ENCODE measurements at regions not wholly inside any gene's neighbourhood (a gene's known extent, or its start where the extent isn't known, plus 50 kb on each side); places are given as distances from the start of the nearest gene placed in this dataset.

DNA sequence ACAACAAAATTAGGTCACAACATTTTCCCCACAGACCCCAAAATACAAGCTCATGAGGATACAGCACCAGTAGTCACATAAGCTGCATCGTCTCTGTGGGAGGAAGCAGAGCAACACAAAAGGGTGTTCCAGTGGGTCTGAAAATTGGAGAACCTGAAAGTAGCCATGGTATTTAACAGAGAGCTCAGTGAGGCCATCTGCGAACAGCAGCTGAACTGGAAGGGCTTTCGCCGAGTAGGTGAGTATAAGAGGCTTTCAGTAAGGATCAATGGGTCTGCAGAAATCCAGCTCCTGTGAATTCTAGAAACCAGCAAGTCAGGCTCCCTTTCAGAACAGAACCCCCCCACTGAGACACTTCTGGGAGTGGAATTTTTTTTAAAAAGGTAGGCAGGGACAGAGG is 120.0 kb upstream of the RREB1 start:
- TF ChIP-seq TCF12 (IDR thresholded peaks at IDR 0.05; ENCODE audit: low read depth) (no peak), TEAD4 (IDR thresholded peaks at IDR 0.05) (no peak), CREB1 (IDR thresholded peaks at IDR 0.05; ENCODE audit: low read depth) (no peak), YY1 (IDR thresholded peaks at IDR 0.05; ENCODE audit: low read depth) (no peak), RAD21 (IDR thresholded peaks at IDR 0.05; ENCODE audit: low read depth) (no peak), TAF1 (IDR thresholded peaks at IDR 0.05; ENCODE audit: low read depth) (no peak), USF1 (IDR thresholded peaks at IDR 0.05) (no peak)

GRCh38 chr6:6993503-6994237 is 114.1 kb upstream of the RREB1 start:
- TF ChIP-seq TEAD4 (IDR thresholded peaks at IDR 0.05) (no peak), CREB1 (IDR thresholded peaks at IDR 0.05; ENCODE audit: low read depth) (no peak), YY1 (IDR thresholded peaks at IDR 0.05; ENCODE audit: low read depth) (no peak), EP300 (IDR thresholded peaks at IDR 0.05; ENCODE audit: borderline replicate concordance) (no peak), TCF12 (IDR thresholded peaks at IDR 0.05; ENCODE audit: low read depth) (no peak), ZBTB7A (IDR thresholded peaks at IDR 0.05; ENCODE audit: low read depth) (no peak), USF1 (IDR thresholded peaks at IDR 0.05) (no peak)
- TF ChIP-seq, protein P1, sequence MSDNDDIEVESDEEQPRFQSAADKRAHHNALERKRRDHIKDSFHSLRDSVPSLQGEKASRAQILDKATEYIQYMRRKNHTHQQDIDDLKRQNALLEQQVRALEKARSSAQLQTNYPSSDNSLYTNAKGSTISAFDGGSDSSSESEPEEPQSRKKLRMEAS (IDR thresholded peaks at IDR 0.05): no peak
- TF ChIP-seq, protein P2, sequence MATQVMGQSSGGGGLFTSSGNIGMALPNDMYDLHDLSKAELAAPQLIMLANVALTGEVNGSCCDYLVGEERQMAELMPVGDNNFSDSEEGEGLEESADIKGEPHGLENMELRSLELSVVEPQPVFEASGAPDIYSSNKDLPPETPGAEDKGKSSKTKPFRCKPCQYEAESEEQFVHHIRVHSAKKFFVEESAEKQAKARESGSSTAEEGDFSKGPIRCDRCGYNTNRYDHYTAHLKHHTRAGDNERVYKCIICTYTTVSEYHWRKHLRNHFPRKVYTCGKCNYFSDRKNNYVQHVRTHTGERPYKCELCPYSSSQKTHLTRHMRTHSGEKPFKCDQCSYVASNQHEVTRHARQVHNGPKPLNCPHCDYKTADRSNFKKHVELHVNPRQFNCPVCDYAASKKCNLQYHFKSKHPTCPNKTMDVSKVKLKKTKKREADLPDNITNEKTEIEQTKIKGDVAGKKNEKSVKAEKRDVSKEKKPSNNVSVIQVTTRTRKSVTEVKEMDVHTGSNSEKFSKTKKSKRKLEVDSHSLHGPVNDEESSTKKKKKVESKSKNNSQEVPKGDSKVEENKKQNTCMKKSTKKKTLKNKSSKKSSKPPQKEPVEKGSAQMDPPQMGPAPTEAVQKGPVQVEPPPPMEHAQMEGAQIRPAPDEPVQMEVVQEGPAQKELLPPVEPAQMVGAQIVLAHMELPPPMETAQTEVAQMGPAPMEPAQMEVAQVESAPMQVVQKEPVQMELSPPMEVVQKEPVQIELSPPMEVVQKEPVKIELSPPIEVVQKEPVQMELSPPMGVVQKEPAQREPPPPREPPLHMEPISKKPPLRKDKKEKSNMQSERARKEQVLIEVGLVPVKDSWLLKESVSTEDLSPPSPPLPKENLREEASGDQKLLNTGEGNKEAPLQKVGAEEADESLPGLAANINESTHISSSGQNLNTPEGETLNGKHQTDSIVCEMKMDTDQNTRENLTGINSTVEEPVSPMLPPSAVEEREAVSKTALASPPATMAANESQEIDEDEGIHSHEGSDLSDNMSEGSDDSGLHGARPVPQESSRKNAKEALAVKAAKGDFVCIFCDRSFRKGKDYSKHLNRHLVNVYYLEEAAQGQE (IDR thresholded peaks at IDR 0.05; ENCODE audit: low read depth): no peak

- TF ChIP-seq TAF1 (IDR thresholded peaks at IDR 0.05; ENCODE audit: low read depth) (no peak), YY1 (IDR thresholded peaks at IDR 0.05; ENCODE audit: low read depth) (no peak), EGR1 (IDR thresholded peaks at IDR 0.05) (no peak), EP300 (IDR thresholded peaks at IDR 0.05; ENCODE audit: borderline replicate concordance) (no peak), FOXM1 (IDR thresholded peaks at IDR 0.05; ENCODE audit: borderline replicate concordance, low read depth) (no peak), RAD21 (IDR thresholded peaks at IDR 0.05; ENCODE audit: low read depth) (no peak), ZBTB7A (IDR thresholded peaks at IDR 0.05; ENCODE audit: low read depth) (no peak), NFIC (IDR thresholded peaks at IDR 0.05) (no peak), TEAD4 (IDR thresholded peaks at IDR 0.05) (no peak), CREB1 (IDR thresholded peaks at IDR 0.05; ENCODE audit: low read depth) (no peak), TCF12 (IDR thresholded peaks at IDR 0.05; ENCODE audit: low read depth) (no peak), CEBPB (IDR thresholded peaks at IDR 0.05) (no peak), USF1 (IDR thresholded peaks at IDR 0.05) (no peak)
- TF ChIP-seq, protein P1 (IDR thresholded peaks at IDR 0.05): no peak
- TF ChIP-seq, protein P2 (IDR thresholded peaks at IDR 0.05; ENCODE audit: low read depth): no peak
Measured at GRCh38 chr6:6994796-6995195, 113.0 kb upstream of the RREB1 start.

GRCh38 chr6:6995328-6995727 is 112.4 kb upstream of the RREB1 start:
- TF ChIP-seq, protein P1 (IDR thresholded peaks at IDR 0.05): no peak
- TF ChIP-seq FOXM1 (IDR thresholded peaks at IDR 0.05; ENCODE audit: borderline replicate concordance, low read depth) (no peak), USF1 (IDR thresholded peaks at IDR 0.05) (no peak), ZBTB7A (IDR thresholded peaks at IDR 0.05; ENCODE audit: low read depth) (no peak), RAD21 (IDR thresholded peaks at IDR 0.05; ENCODE audit: low read depth) (no peak), TAF1 (IDR thresholded peaks at IDR 0.05; ENCODE audit: low read depth) (no peak), NFIC (IDR thresholded peaks at IDR 0.05) (no peak), TCF12 (IDR thresholded peaks at IDR 0.05; ENCODE audit: low read depth) (no peak), CEBPB (IDR thresholded peaks at IDR 0.05) (no peak), CREB1 (IDR thresholded peaks at IDR 0.05; ENCODE audit: low read depth) (no peak)

GRCh38 chr6:6996124-6996523 is 111.6 kb upstream of the RREB1 start:
- TF ChIP-seq TEAD4 (IDR thresholded peaks at IDR 0.05) (no peak), TAF1 (IDR thresholded peaks at IDR 0.05; ENCODE audit: low read depth) (no peak)
- TF ChIP-seq, protein P1 (IDR thresholded peaks at IDR 0.05): no peak

All from Ishikawa (cell line).